ENCODE measurements at regions not wholly inside any gene's neighbourhood (a gene's known extent, or its start where the extent isn't known, plus 50 kb on each side); places are given as distances from the start of the nearest gene placed in this dataset.

GRCh38 chr4:181647396-181648147, 595.6 kb upstream of the TENM3 start:
- Histone ChIP-seq H3K36me3 (no peaks in the 10 kb centered on the region), H3K4me1 (no peaks in the 10 kb centered on the region), H3K9me3 (no peaks in the 10 kb centered on the region), H3K27ac (no peak overlapping the region), H3K27me3 (no peaks in the 10 kb centered on the region), H3K4me3 (no peak overlapping the region)
- intact Hi-C loops (cut with DNase I; ENCODE audit: low total_unique reads), result no loop called here
- DNase-seq (no peak), ATAC-seq (no peak)
- in situ Hi-C loops (cut with MboI; ENCODE audit: low sequenced_read_pairs in 4 of 4), result no loop called here
- no peak for TF ChIP-seq POLR2A (IDR thresholded peaks at IDR 0.05)
- TF ChIP-seq, protein P1, sequence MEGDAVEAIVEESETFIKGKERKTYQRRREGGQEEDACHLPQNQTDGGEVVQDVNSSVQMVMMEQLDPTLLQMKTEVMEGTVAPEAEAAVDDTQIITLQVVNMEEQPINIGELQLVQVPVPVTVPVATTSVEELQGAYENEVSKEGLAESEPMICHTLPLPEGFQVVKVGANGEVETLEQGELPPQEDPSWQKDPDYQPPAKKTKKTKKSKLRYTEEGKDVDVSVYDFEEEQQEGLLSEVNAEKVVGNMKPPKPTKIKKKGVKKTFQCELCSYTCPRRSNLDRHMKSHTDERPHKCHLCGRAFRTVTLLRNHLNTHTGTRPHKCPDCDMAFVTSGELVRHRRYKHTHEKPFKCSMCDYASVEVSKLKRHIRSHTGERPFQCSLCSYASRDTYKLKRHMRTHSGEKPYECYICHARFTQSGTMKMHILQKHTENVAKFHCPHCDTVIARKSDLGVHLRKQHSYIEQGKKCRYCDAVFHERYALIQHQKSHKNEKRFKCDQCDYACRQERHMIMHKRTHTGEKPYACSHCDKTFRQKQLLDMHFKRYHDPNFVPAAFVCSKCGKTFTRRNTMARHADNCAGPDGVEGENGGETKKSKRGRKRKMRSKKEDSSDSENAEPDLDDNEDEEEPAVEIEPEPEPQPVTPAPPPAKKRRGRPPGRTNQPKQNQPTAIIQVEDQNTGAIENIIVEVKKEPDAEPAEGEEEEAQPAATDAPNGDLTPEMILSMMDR (IDR thresholded peaks at IDR 0.05 in 4 of 5, conservative IDR thresholded peaks at IDR 0.05 in 1 of 5), result no peak

- ATAC-seq, result no peak
- Histone ChIP-seq H3K4me1 (no peaks in the 10 kb centered on the region), H3K9me3 (no peaks in the 10 kb centered on the region), H3K27me3 (no peaks in the 10 kb centered on the region), H3K27ac (no peak overlapping the region), H3K4me3 (no peak overlapping the region), H3K36me3 (no peaks in the 10 kb centered on the region)
- no peak for DNase-seq
- in situ Hi-C loops (cut with MboI; ENCODE audit: low sequenced_read_pairs in 4 of 4), result no loop called here
- intact Hi-C loops (cut with DNase I; ENCODE audit: low total_unique reads), result no loop called here
- TF ChIP-seq POLR2A (IDR thresholded peaks at IDR 0.05), result no peak
- TF ChIP-seq, protein P1 (IDR thresholded peaks at IDR 0.05 in 4 of 5, conservative IDR thresholded peaks at IDR 0.05 in 1 of 5), result no peak
Observed at GRCh38 chr4:181650033-181650825, 593.0 kb upstream of the TENM3 start.

- H3K4me3 ChIP-seq, result no peak overlapping the region
- intact Hi-C loops (cut with DNase I; ENCODE audit: low total_unique reads) (no loop called here), in situ Hi-C loops (cut with MboI; ENCODE audit: low sequenced_read_pairs in 4 of 4) (no loop called here)
- H3K4me1 ChIP-seq, result no peaks in the 10 kb centered on the region
- no peak for DNase-seq
- H3K36me3 ChIP-seq, result no peaks in the 10 kb centered on the region
- no peak overlapping the region for H3K27ac ChIP-seq
- no peak for ATAC-seq
- H3K27me3 ChIP-seq, result no peaks in the 10 kb centered on the region
- H3K9me3 ChIP-seq, result no peaks in the 10 kb centered on the region
- no peak for TF ChIP-seq POLR2A (IDR thresholded peaks at IDR 0.05)
- TF ChIP-seq, protein P1 (IDR thresholded peaks at IDR 0.05 in 4 of 5, conservative IDR thresholded peaks at IDR 0.05 in 1 of 5), result no peak
Observed at GRCh38 chr4:181656748-181657147, 586.5 kb upstream of the TENM3 start.

DNA sequence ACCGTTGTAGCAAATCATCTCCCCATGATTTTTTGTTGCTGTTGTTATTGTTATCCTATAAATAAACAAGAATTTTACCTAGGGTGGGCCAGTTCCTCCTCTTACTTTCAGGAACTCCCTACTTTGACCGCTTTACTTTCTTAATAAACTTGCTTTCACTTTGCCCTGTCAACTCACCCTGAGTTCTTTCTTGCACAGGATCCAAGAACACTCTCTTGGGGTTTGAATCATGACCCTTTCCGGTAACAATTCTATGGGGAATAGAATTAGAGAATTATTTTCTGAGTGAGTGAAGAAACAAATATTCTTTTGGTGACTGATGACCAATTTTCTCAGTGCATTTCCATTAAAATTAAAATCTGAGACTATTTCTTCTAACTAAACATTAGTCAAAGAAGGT, 584.0 kb upstream of the TENM3 start:
- DNase-seq, result no peak
- intact Hi-C loops (cut with DNase I; ENCODE audit: low total_unique reads), result no loop called here
- in situ Hi-C loops (cut with MboI; ENCODE audit: low sequenced_read_pairs in 4 of 4), result no loop called here
- Histone ChIP-seq H3K4me3 (no peak overlapping the region), H3K4me1 (no peaks in the 10 kb centered on the region), H3K9me3 (no peaks in the 10 kb centered on the region), H3K36me3 (no peaks in the 10 kb centered on the region), H3K27me3 (no peaks in the 10 kb centered on the region), H3K27ac (no peak overlapping the region)
- ATAC-seq, result no peak
- TF ChIP-seq POLR2A (IDR thresholded peaks at IDR 0.05), result no peak
- TF ChIP-seq, protein P1 (IDR thresholded peaks at IDR 0.05 in 4 of 5, conservative IDR thresholded peaks at IDR 0.05 in 1 of 5), result no peak

Measured in gastrocnemius medialis (tissue), 4 donors.